IMR-90 (cell line): ENCODE measurements at regions not wholly inside any gene's neighbourhood (a gene's known extent, or its start where the extent isn't known, plus 50 kb on each side); places are given as distances from the start of the nearest gene placed in this dataset.
"Not testable (repeated sequence)": the region's sequence is repeated elsewhere in the genome, so short reads cannot be mapped to it uniquely, and the experiment has no call there.

Experiments
- ATAC-seq: fragments of 200-7000 bp; cut with Tn5 transposase; 2 replicates; pipeline ENCODE4 v1.9.1; 2020; ENCODE audit warnings: low read depth, mild to moderate bottlenecking, moderate library complexity
- BruUV-seq: library from RNA; stranded (reverse); fragments of 400-500 nt; replicated peaks from 2 replicates; lab custom pipeline; 2021; lab: Mats Ljungman, UMichigan
- CTCF ChIA-PET: fragments of 300-600 bp; formaldehyde crosslinking; extraction: SDS; loops from one replicate; lab custom pipeline; 2021; ENCODE audit warnings: antibody characterized with exemption; lab: Yijun Ruan, JAX
- POLR2A ChIA-PET: fragments of 300-600 bp; sonication (Branson Sonifier 250); formaldehyde crosslinking; loops from one replicate; lab custom pipeline; 2022; ENCODE audit warnings: antibody characterized with exemption; ENCODE audit not compliant: unreplicated experiment; lab: Charles Lee
- DNase-seq: peaks from one replicate; pipeline ENCODE4 v3.0.0; 2013
- H2AFZ ChIP-seq: replicated peaks from 2 replicates; pipeline ENCODE3; 2013; ENCODE audit warnings: low read length, mild to moderate bottlenecking; ENCODE audit not compliant: poor library complexity
- H2AK5ac ChIP-seq: 2 replicates; pipeline ENCODE4 v1.6.1; 2013; ENCODE audit warnings: low read depth, low read length, inconsistent platforms
- H2AK9ac ChIP-seq: replicated peaks from 2 replicates; pipeline ENCODE3; 2013; ENCODE audit warnings: mild to moderate bottlenecking, low read depth, low read length, moderate library complexity; ENCODE audit not compliant: poor library complexity
- H2BK120ac ChIP-seq: 2 replicates; pipeline ENCODE4 v1.6.1; 2013; ENCODE audit warnings: low read depth, low read length, inconsistent platforms
- H2BK15ac ChIP-seq: 3 replicates; pipeline ENCODE4 v1.6.1; 2013; ENCODE audit warnings: low read depth, low read length, inconsistent platforms
- H2BK20ac ChIP-seq: 2 replicates; pipeline ENCODE4 v1.6.1; 2013; ENCODE audit warnings: low read depth, mild to moderate bottlenecking, inconsistent platforms, low read length, moderate library complexity
- H2BK5ac ChIP-seq: 2 replicates; pipeline ENCODE4 v1.6.1; 2013; ENCODE audit warnings: mild to moderate bottlenecking, low read depth, low read length, inconsistent platforms; ENCODE audit not compliant: poor library complexity, severe bottlenecking
- H3K14ac ChIP-seq: replicated peaks from 2 replicates; pipeline ENCODE4 v1.6.1; 2013; ENCODE audit warnings: low read depth, low read length, inconsistent platforms
- H3K18ac ChIP-seq: 2 replicates; pipeline ENCODE4 v1.6.1; 2013; ENCODE audit warnings: low read depth, low read length, control low read depth
- H3K23ac ChIP-seq: 2 replicates; pipeline ENCODE4 v1.6.1; 2013; ENCODE audit warnings: low read depth, low read length, inconsistent platforms
- H3K27ac ChIP-seq: 2 replicates; pipeline ENCODE4 v1.5.1; 2013; ENCODE audit warnings: mild to moderate bottlenecking, control low read depth, low read length; ENCODE audit not compliant: insufficient read depth
- H3K27me3 ChIP-seq: 2 replicates; pipeline ENCODE4 v1.6.1; 2013; ENCODE audit warnings: low read length; ENCODE audit not compliant: control insufficient read depth, insufficient read depth
- H3K36me3 ChIP-seq: 2 replicates; pipeline ENCODE4 v1.6.1; 2013; ENCODE audit warnings: low read length, mixed read lengths; ENCODE audit not compliant: control insufficient read depth, insufficient read depth
- H3K4ac ChIP-seq: 2 replicates; pipeline ENCODE4 v1.6.1; 2013; ENCODE audit warnings: low read depth, low read length, inconsistent platforms
- H3K4me1 ChIP-seq: 2 replicates; pipeline ENCODE4 v1.6.1; 2013; ENCODE audit warnings: low read length, mixed read lengths; ENCODE audit not compliant: control insufficient read depth, insufficient read depth
- H3K4me2 ChIP-seq: 2 replicates; pipeline ENCODE4 v1.6.1; 2013; ENCODE audit warnings: low read depth, mild to moderate bottlenecking, control low read depth, low read length, moderate library complexity
- H3K4me3 ChIP-seq: 2 replicates; pipeline ENCODE4 v1.5.1; 2013; ENCODE audit warnings: low read depth, mild to moderate bottlenecking, control low read depth, low read length, moderate library complexity; ENCODE audit not compliant: insufficient read depth
- H3K56ac ChIP-seq: 2 replicates; pipeline ENCODE4 v1.6.1; 2013; ENCODE audit warnings: low read length, inconsistent platforms; ENCODE audit not compliant: insufficient read depth; ENCODE audit errors: extremely low read depth
- H3K79me1 ChIP-seq, 2 experiments: 2 replicates each; pipeline ENCODE4 v1.6.1; 2013; ENCODE audit warnings: low read length in 2 of 2, inconsistent platforms in 1 of 2, low read depth in 1 of 2
- H3K9ac ChIP-seq: 2 replicates; pipeline ENCODE4 v1.6.1; 2013; ENCODE audit warnings: low read depth, low read length, control low read depth
- H3K9me1 ChIP-seq: 2 replicates; pipeline ENCODE4 v1.6.1; 2013; ENCODE audit warnings: low read length, inconsistent platforms; ENCODE audit not compliant: insufficient read depth
- H3K9me3 ChIP-seq: 2 replicates; pipeline ENCODE4 v1.6.1; 2013; ENCODE audit warnings: low read length; ENCODE audit not compliant: control insufficient read depth, insufficient read depth
- H4K20me1 ChIP-seq: 2 replicates; pipeline ENCODE4 v1.6.1; 2013; ENCODE audit warnings: low read length, inconsistent platforms; ENCODE audit not compliant: insufficient read depth
- H4K5ac ChIP-seq: 2 replicates; pipeline ENCODE4 v1.6.1; 2013; ENCODE audit warnings: mild to moderate bottlenecking, low read depth, low read length, control low read depth
- H4K8ac ChIP-seq, 2 experiments: 2 replicates each; pipeline ENCODE4 v1.6.1; 2013; ENCODE audit warnings: low read depth in 2 of 2, low read length in 2 of 2, control low read depth in 1 of 2, inconsistent platforms in 1 of 2
- H4K91ac ChIP-seq: 2 replicates; pipeline ENCODE4 v1.6.1; 2013; ENCODE audit warnings: low read depth, low read length, inconsistent platforms; ENCODE audit not compliant: insufficient read depth
- CEBPB ChIP-seq: IDR thresholded peaks from 2 replicates; pipeline ENCODE4 v1.6.1; 2012; ENCODE audit warnings: low read depth, low read length, improper control_type of control experiment
- FOS ChIP-seq: fragments of 150-350 bp; IDR thresholded peaks from 2 replicates; pipeline ENCODE4 v1.6.1; 2016; ENCODE audit warnings: low read depth, low read length
- MAFK ChIP-seq: IDR thresholded peaks from 2 replicates; pipeline ENCODE4 v1.6.1; 2012; ENCODE audit warnings: low read depth, low read length, improper control_type of control experiment
- MXI1 ChIP-seq: IDR thresholded peaks from 2 replicates; pipeline ENCODE4 v1.6.1; 2012; ENCODE audit warnings: low read depth, mild to moderate bottlenecking, low read length, moderate library complexity, borderline replicate concordance
- NFE2L2 ChIP-seq: fragments of 150-350 bp; IDR thresholded peaks from 2 replicates; pipeline ENCODE4 v1.6.1; 2016; ENCODE audit warnings: low read depth, mild to moderate bottlenecking, low read length
- RCOR1 ChIP-seq: IDR thresholded peaks from 2 replicates; pipeline ENCODE4 v1.6.1; 2012; ENCODE audit warnings: mild to moderate bottlenecking, low read length, improper control_type of control experiment; ENCODE audit not compliant: insufficient replicate concordance
- RFX5 ChIP-seq: IDR thresholded peaks from 2 replicates; pipeline ENCODE4 v1.8.0; 2012; ENCODE audit warnings: low read depth, mild to moderate bottlenecking, low read length, moderate library complexity
- WGBS, 2 experiments: methylation state at CpG; one replicate each; pipeline versions ENCODE4 v1.1.5 to v1.1.7; 2013; ENCODE audit warnings: missing lambda C conversion rate in 2 of 2; ENCODE audit not compliant: insufficient read length in 1 of 2; ENCODE audit errors: extremely low coverage in 2 of 2; 5-methylcytosine and 5-hydroxymethylcytosine counted together
- dilution Hi-C: fragments of 300-500 bp; cut with HindIII; formaldehyde crosslinking; loops from one replicate; pipeline ENCODE4 v1.14.3; 2018; ENCODE audit warnings: low sequenced_read_pairs; ENCODE audit not compliant: unreplicated experiment
- in situ Hi-C: fragments of 300-500 bp; cut with MboI; formaldehyde crosslinking; loops from 3 replicates; pipeline ENCODE4 v1.14.3; 2019; ENCODE audit warnings: low sequenced_read_pairs, inconsistent platforms, mixed read lengths
- intact Hi-C: fragments of 100-400 bp; cut with micrococcal nuclease; formaldehyde crosslinking; loops from 2 replicates; pipeline ENCODE4 v1.10.0; 2022
- TF ChIP-seq, protein P1 (sequence below): fragments of 150-350 bp; IDR thresholded peaks from 2 replicates; pipeline ENCODE4 v1.6.1; 2017; ENCODE audit warnings: mild to moderate bottlenecking, antibody characterized with exemption, low read length, low read depth

GRCh38 chr17:63286254-63286653 lies 159.9 kb downstream of the CYB561 start:
- Histone ChIP-seq H3K4me1 (no peaks in the 10 kb centered on the region; the same call in 1 of the 2 replicates), H3K9me1 (peaks cover 3% of the 10 kb centered on the region; the same call in 1 of the 2 replicates), H2BK15ac (no peak overlapping the region), H3K14ac (no peak overlapping the region), H3K56ac (no peak overlapping the region), H3K4me2 (no peak overlapping the region), H2AK9ac (no peak overlapping the region), H3K27ac (no peak overlapping the region), H3K27me3 (no peaks in the 10 kb centered on the region), H3K36me3 (peaks cover 6% of the 10 kb centered on the region), H3K4ac (no peak overlapping the region), H4K5ac (no peak overlapping the region), H4K91ac (no peak overlapping the region), H2BK120ac (no peak overlapping the region), H4K8ac (no peak overlapping the region), H3K23ac (no peak overlapping the region), H3K18ac (no peak overlapping the region), H3K4me3 (no peak overlapping the region), H3K9ac (no peak overlapping the region), H2BK5ac (no peak overlapping the region), H3K79me1 (peaks cover 19 to 41% of the 10 kb centered on the region in 2 experiments), H4K20me1 (no peaks in the 10 kb centered on the region), H3K9me3 (peaks cover 6% of the 10 kb centered on the region; the same call in 1 of the 2 replicates), H2BK20ac (no peak overlapping the region), H2AK5ac (no peak overlapping the region), H2AFZ (no peak overlapping the region)
- DNase-seq (no peak), ATAC-seq (no peak)
- POLR2A ChIA-PET: no interaction called here
- CTCF ChIA-PET: no interaction called here
- intact Hi-C loops: no loop called here
- in situ Hi-C loops: no loop called here
- dilution Hi-C loops: no loop called here
- no peak for TF ChIP-seq CEBPB
- no peak for TF ChIP-seq RCOR1
- no peak for TF ChIP-seq NFE2L2
- TF ChIP-seq MAFK: no peak
- no peak for TF ChIP-seq RFX5
- TF ChIP-seq, protein P1, sequence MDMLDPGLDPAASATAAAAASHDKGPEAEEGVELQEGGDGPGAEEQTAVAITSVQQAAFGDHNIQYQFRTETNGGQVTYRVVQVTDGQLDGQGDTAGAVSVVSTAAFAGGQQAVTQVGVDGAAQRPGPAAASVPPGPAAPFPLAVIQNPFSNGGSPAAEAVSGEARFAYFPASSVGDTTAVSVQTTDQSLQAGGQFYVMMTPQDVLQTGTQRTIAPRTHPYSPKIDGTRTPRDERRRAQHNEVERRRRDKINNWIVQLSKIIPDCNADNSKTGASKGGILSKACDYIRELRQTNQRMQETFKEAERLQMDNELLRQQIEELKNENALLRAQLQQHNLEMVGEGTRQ: no peak
- TF ChIP-seq FOS: no peak
- TF ChIP-seq MXI1: no peak
- BruUV-seq: no TSS peak

DNA sequence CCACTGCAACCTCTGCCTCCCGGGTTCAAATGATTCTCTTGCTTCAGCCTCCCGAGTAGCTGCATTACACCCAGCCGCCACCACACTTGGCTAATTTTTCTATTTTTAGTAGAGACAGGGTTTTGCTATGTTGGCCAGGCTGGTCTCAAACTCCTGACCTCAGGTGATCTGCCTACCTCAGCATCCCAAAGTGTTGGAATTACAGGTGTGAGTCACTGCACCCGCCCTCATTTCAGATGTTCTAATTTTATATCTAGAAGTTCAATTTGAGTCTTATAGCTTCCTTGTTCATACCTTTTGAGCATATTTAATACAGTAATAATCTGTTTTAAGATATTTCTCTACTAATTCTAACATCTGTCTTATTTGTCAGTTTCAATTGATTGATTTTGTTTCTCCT lies 159.1 kb downstream of the CYB561 start:
- H3K79me1 ChIP-seq: peaks cover 19 to 36% of the 10 kb centered on the region in 2 experiments
- H2BK5ac ChIP-seq, H2BK15ac ChIP-seq, H3K36me3 ChIP-seq, CTCF ChIA-PET, H3K27me3 ChIP-seq, POLR2A ChIA-PET, H3K23ac ChIP-seq, H3K4me1 ChIP-seq, H3K56ac ChIP-seq, H4K5ac ChIP-seq, H2BK20ac ChIP-seq, H2AK9ac ChIP-seq, H3K9ac ChIP-seq, H3K27ac ChIP-seq, H4K91ac ChIP-seq, H2BK120ac ChIP-seq, H3K4ac ChIP-seq, H4K8ac ChIP-seq, H3K9me1 ChIP-seq, DNase-seq, H4K20me1 ChIP-seq, ATAC-seq, H3K4me3 ChIP-seq, H2AFZ ChIP-seq, H3K9me3 ChIP-seq, H3K14ac ChIP-seq, BruUV-seq, intact Hi-C loops, dilution Hi-C loops, in situ Hi-C loops, H3K18ac ChIP-seq, H3K4me2 ChIP-seq, H2AK5ac ChIP-seq: not testable (repeated sequence)
- WGBS, 2 experiments: no CpG with 5 or more reads among the region's 4 CpGs
